Activated CD4-positive, alpha-beta T cell treated with anti-CD3 and anti-CD28 coated beads, Interleukin-2, amount 50 U/mL, for 24 hours (primary cell): ENCODE measurements at regions not wholly inside any gene's neighbourhood (a gene's known extent, or its start where the extent isn't known, plus 50 kb on each side); places are given as distances from the start of the nearest gene placed in this dataset.
"Not testable (repeated sequence)": the region's sequence is repeated elsewhere in the genome, so short reads cannot be mapped to it uniquely, and the experiment has no call there.

Experiments
- DNase-seq, 2 donors: peaks; one replicate each; pipeline ENCODE4 v3.0.0-alpha.2; 2020; ENCODE audit warnings: low read depth in 1 of 2, low spot score in 1 of 2

DNA sequence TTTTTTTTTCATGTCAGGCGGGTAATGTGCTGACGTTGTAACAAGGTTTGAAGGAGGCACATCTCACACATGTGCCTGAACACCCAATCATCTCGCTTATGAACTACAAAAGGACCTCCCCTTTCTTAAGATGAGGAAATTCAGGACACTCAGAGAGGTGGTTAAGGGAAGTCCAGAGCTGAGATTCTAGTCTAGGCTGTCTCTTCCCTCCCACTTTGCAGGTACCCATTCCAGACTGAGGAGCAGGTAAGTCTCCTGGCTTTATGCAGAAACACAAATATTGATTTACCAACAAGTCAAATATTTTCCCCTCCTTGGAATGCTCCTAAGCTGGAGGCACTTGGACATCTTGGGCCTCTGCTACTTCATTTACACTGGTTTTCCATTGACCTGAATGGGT is 122.9 kb upstream of the CADM1 start:
- no peak for DNase-seq

DNA sequence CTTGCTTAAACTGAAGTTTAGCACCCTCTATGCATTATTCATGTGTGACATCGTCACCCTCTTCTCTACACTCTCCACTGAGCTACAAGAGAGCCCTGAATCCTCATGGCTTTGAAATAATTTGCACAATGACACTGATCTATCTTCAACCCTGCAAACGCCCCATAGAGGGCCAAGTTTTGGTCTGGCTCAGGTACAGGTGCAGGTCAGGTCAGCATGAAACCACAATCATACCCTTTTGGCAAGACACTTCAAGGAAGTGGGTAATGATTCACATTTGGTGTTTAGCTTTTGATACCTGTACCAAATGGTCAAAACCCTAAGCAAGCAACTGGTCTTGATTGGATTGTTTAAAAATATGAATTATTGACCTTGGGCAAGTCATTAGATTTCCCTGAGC is 122.2 kb upstream of the CADM1 start:
- no peak for DNase-seq

DNA sequence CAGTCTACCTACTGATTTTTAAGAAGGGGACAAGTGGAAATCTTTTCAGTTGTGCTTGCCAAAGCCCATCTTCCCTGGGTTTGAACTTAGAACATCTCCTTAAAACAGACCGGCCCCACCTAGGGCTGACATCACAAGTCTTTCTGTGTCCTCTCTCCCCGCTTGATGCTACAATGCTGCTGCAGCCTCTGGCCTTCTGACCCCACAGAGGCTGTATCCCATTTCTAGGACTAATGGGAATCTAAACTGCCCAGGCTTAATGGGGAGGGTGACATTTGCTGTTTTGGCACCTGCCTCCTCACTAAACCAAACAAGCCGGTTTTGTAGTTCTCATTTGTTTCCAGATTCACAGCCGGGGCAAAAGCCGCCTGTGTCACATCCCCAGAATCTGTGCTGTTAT is 121.3 kb upstream of the CADM1 start:
- no peak for DNase-seq

DNA sequence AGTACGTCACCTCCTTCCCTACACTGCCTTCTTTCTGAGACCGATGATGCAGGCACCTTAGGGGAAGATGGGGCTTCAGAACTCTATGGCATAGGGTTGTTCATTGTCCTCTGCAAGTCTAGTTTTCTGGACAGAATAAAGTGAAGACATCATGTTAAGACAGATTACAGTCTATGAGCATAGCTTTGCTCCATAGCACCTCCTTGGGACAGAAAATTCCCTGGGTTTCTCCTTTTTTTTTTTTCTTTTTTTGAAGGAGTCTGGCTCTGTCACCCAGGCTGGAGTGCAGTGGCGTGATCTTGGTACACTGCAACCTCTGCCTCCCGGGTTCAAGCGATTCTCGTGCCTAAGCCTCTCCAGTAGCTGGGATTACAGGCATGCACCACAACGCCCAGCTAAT is 119.8 kb upstream of the CADM1 start:
- DNase-seq = no peak

DNA sequence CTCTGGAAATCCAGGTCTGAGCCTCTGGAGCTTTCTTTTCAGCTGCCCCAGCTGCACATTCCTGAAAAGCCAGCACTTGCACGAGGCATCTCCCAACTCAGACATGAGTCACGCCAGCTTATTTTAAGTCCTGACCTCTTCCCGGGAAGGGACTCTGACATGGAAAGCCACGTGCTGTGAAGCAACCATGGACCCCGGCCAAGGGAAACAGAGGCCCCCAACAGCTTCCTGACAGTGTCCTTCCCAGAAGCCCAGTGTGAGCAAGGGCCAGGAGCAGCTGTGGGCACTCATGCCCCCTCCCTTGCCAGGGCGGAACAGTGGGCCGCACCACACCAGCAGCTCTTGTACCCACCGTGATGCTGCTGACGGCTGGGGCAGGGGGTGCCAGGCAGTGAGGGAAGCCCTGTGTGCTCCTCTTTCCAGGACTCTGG is 118.8 kb upstream of the CADM1 start:
- no peak for DNase-seq

DNA sequence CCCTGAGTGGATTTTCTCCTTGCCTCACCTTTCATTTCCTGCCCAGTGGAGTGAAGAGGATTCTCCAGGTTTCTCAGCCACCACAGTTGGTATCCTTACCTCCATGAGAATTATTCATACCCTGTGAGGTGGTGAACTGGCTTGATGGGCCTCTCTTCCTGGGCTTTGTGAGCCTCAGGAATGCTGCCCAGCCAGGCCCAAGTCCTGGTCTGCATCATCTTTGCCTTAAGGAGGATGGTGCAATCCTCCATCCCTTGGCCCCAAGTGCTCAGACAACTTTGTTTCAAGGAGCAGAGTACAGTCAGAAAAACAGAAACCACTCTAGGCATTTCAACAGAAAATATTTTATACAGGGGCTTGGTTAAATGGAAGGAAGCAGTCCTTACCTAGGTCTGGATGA is 114.2 kb upstream of the CADM1 start:
- DNase-seq = no peak

DNA sequence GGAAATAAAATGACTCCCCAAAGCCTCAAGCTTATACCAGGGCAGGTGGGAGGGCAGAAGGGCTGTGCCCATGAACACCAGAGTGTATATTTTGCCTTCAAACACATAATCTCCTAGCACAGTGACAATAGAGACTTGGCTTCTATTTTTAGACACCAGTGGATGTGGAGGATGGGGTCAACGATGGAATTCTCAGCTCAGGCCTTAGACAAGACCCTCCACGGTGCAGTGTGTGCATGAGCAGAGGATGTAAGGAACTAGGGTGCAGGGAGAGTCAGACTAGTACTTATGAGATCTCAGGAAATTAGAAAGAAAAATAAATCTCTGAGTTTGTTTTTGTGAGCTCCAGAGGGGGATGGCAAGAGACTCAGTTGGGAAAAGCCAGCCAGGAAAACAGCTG is 113.6 kb upstream of the CADM1 start:
- no peak for DNase-seq

DNA sequence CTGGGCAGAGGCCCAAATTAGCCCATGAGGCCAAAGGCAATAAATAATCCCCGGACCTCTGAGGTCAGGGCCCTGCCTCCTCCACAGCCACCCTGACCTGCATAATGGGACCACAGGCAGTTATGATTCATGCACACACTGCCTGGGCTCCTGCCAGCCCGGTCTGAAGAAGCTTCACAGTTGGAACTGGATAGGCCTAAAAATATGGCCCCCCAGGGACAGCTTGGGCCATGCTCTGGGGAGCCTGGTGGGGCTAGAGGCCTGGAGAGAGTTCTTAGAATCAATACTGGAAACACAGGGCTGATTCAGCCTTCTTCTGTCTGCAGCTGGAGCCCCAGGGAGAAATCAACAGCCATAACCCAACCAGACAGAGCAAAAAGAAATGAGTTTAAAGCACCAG is 112.8 kb upstream of the CADM1 start:
- DNase-seq = no peak

DNA sequence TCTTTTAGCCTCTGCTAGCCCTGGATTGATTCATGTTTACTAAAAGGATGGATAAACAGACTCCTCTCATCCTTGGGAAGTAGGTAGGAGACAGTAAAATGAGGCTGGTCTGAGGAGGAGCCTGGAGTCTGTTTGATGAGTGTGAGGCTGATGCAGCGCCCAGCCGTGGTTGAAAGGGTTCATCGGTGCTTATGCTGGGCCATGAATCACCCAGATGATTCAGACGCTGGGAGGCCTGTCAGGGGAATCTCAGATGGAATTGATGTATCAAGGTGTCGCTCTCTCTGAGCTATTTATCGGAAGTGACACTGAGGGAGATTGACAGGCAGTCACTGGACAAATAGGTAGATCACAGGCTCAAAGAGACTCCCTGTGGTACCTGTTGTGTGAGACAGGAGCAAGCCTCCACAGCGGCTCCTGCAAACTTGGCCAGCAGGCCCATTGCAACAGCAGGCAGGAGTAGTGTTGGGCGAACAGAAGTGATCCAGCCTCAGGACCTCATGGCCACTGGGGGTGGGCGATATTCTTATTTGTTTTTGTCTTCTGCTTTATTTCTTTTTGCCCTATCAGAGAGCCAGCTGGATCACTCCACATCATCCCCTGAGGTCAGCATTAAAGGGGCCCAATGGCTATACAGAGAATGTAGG is 109.9 kb upstream of the CADM1 start:
- DNase-seq = no peak

DNA sequence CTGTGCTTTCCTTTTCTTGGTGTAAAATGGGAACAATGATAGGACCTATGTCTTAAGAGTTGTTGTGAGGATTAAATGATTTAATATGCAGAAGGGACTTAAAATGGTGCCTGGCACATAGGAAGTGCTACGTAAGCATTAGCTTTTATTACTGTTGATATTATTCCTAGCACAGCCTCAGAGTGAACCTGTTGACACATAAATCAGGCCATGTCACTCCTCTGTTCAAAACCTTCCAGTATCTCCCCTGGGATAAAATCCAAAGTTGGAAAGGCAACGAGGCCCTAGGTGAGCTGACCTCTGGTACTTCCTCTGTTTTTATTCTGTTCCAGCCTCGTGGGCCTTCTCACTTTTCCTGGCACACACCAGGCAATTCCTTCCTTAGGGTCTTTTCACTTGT is 108.8 kb upstream of the CADM1 start:
- DNase-seq = no peak

DNA sequence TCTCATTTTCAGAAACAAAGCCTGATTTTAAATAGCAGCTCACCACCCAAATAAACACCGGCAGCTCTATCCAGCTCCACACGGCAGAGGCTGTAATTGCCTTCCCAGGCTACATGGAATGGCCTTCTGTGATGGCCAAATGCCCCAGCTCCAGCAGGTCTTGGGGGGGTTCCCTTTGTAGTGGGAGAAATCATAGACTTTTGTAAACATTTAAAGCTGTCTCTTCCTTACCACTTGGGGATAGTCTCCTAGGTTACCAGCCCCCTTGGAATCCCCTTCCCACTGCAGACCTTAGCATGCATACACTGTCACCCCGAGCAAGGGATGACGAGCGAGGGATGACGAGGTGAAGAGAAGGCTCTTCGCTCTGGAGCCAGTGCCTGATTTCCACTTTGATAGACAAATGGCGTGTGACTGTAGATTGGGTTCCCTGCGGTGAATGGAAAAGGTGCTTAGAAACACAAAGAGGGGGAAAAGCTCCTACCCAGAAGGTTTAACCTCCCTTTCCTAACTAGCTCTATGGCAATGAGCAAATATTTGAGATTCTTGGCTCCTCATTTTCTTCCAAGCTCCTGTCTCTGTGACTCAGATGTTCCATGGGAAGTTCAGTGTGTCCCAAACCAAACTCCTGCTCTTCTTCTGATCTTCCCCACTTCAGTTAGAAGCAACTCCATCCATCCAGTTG is 108.0 kb upstream of the CADM1 start:
- no peak for DNase-seq

DNA sequence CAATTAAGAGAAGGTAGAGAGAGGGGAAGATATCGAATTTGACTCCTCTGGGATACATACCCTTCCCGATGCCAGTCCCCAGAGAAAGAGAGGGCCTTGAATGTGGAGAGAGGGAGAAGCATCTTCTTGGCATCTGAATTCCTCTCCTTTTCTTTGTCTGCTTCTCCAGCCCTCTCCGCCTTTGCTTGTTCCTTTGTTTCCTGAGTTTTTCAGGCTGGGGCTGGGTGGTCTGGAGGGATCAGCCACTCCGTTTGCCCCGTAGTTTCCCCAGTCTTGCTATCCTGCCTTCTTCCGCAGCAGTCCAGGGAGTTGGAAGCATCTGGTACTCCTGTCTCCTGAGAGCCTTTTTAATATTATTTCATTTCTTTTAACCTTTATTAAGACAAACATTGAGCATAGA is 107.1 kb upstream of the CADM1 start:
- no peak for DNase-seq

DNA sequence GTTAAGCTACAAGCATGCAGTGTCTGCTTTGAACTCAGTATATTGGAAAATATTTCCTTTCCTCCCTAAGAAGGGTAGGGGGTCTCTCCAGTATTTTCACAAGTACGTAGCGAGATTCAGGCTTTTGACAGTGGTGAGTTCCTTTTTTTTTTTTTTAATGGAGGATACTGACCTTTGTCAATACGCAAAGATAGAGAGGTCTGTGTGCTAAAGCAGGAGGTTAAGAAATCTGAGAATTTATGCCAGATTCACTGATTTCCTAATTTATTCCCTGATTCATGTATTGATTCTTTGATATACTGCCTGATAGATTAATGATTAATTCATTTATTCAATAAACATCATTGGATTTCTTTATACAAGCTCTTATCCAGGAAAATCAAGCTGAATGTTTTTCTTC is 106.7 kb upstream of the CADM1 start:
- no peak for DNase-seq

DNA sequence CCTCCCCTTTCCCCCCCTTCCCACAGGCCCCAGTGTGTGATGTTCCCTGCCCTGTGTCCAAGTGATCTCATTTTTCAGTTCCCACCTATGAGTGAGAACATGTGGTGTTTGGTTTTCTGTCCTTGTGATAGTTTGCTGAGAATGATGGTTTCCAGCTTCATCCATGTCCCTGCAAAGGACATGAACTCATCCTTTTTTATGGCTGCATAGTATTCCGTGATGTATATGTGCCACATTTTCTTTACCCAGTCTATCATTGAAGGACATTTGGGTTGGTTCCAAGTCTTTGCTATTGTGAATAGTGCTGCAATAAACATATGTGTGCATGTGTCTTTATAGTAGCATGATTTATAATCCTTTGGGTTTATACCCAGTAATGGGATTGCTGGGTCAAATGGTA is 106.0 kb upstream of the CADM1 start:
- DNase-seq = not testable (repeated sequence)

DNA sequence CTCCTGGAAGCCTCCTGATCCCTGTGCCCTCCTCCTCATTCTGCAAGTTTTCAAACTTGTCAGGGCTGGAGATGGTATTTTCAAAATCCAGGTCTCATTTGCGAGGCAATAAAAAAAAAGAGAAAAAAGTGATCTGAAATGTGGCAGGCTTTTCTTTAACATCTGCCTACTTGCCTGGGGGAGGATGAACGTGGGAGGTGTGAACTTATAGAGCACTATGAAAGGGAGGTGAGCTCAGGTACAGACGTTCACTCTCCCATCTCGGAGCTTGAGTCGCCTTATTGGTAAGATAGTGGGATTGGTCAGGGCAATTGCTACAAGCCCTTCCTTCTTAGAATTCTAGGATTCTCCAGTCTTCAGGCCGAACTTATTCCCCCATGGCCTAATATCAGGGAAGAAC is 104.8 kb upstream of the CADM1 start:
- DNase-seq = no peak

DNA sequence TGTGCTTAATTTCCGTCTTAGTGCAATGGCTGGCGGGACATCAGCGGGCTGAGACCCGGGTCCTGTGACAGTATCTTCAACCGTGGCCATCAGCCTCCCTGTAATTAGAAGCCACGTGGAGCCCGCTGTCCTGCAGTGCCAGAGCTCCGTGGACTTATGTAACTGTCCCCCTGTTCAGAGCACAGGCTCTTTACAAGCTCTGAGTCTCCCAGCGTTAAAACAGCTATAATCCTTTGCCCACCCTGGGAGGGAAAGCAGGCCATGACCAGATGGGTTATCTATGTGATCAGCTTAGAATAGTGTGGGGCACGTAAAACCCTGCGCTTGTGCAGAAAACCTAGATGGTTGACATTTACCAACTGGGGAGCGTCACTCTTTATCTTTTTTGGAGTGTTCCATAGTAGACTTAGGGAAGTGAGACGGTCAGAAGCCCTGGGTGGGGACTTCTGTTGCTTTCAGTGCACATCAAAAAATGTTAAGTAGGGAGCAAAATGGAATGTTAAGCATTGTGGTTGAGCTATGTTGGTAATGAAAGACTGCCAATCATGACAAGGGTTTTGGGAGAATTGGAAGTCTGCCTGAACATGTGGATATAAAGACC is 103.5 kb upstream of the CADM1 start:
- no peak for DNase-seq

DNA sequence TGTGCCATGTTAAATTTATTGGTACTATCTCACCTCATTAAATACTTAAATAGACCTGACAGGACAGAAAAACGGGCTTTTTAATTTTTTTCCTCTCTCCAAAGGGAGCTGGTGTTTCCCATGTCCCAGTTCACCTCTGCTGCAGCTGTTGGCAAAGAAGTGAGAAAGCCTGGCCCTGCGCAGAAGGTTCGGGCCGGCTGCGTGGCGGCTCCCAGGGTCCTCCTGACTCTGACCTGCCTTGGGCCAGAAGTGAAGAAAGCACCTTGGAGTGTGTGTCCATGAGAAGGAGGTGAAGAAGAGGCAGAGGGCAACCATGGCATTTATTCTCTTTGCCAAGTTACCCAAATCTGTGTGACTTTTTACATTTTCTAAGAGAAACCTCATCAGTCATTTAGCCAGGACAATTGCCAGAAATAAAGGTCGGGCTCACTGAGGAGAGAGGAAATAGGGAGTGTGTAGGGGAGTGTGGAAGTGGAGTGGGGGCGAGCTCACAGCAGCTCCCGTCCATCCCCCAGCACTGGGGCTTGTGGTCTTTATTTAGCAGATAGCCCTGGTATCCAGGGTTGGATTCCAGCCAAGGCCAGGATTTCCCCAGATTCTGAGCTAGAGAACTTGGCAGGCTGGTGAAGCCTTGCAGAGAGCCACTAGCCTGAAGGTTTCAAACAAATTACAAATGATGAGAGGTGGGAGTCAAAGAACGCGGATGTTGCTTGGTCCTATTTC is 102.4 kb upstream of the CADM1 start:
- no peak for DNase-seq

DNA sequence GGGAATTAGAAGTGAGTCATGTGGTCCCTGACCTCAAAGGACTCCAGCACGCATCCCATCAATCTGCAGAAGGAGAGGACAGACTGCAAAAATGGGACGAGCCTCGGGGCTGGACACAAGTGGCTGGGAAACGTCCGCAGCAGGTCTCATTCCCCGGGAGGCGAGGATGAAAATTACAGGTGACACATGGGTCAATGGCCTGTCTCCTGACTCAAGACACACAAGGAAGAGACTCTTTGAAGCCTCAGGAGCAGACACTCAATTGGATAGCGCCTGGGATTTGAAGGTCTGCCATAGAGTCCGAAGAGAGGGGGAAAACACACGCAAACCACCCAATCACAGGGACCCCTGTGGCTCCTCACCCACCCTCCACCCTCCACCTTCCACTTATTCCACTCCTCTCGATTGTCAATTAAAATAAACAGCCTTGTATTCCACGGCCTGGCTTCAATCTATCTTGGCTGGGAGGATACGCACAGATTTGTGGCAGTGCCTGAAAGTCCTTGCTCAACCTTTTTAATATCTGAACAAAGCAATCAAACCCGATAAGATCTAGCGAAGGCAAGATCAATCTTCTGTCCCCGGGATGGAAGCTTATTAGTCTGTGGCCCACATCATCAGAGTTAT is 101.8 kb upstream of the CADM1 start:
- DNase-seq = no peak

DNA sequence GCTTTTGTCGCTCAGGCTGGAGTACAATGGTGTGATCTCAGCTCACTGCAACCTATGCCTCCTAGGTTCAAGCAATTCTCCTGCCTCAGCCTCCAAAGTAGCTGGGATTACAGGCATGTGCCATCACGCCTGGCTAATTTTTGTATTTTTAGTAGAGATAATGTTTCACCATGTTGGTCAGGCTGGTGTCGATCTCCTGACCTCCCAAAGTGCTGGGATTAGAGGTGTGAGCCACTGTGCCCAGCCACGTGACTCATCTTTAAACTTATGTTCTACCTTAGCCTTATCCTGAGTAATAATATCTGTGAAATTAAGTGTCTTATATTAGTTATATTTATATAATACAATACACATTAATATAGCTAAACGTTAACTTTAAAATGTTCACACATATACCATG is 101.2 kb upstream of the CADM1 start:
- not testable (repeated sequence) for DNase-seq

DNA sequence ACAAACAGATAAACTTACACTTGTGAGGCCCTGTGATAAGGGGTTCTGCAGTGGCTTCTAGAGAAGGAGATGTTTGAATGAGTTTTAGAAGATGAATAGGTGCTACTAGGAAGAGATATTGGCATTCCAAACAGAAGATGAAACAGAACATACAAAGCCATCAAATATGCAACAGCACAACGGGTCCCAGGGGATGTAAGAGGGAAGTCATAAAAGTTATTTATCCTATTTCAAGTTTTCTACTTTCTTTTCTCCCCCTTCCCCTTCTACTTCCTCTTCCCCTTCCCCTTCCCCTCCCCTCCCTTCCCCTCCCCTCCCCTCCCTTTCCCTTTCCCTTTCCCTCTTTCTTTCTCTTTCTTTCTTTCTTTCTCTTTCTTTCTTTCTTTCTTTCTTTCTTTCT is 94.9 kb upstream of the CADM1 start:
- no peak for DNase-seq

DNA sequence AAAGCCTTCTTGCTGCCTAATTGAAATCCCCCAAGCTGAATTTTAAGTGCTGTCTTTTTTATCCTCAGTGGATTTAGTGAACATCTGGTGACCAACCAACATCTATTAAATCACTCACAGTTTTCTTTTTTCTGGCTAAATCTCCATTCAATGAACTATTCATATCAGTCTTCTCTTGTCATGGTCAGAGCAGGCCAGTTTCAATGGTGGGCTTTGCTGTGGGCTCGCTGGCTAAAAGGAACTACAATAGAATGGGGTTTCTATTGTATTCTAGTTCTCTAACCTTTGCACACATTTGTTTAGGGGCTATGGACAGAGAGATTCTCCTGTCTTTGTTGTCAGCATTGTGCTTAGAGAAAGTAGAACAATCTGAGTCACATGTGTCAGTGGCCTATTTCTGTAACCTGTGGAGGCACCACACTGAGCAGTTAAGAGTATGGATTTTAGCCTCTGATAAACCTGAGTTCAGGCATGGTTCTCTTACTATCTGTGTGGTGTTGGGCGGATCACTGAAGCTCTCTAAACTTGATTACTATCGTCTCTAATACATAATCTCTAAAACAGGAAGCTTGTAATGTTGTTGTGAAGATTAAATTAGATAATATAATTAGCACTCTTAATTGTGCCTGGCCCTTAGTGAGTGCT is 94.2 kb upstream of the CADM1 start:
- no peak for DNase-seq
